Gastroesophageal sphincter (tissue), 3 donors: ENCODE measurements at regions not wholly inside any gene's neighbourhood (a gene's known extent, or its start where the extent isn't known, plus 50 kb on each side); places are given as distances from the start of the nearest gene placed in this dataset.

Experiments
- CTCF ChIP-seq, 4 experiments: fragments of 200-600 bp in 2 of 4; fragments of 450-650 bp in 2 of 4; sonication (generic) in 1 of 4; IDR thresholded peaks; one replicate each; pipeline ENCODE4 v1.5.1; 2017 to 2019; ENCODE audit warnings: antibody characterized with exemption in 4 of 4, mild to moderate bottlenecking in 2 of 4, moderate library complexity in 2 of 4
- EP300 ChIP-seq: sonication (generic); formaldehyde crosslinking; IDR thresholded peaks from one replicate; pipeline ENCODE4 v1.6.1; 2017; ENCODE audit warnings: antibody characterized with exemption, mild to moderate bottlenecking
- POLR2A ChIP-seq, 2 donors: fragments of 450-650 bp; IDR thresholded peaks; one replicate each; pipeline ENCODE4 v1.6.1; 2017; ENCODE audit warnings: antibody characterized with exemption in 2 of 2, mild to moderate bottlenecking in 2 of 2, moderate library complexity in 1 of 2

- TF ChIP-seq CTCF (IDR thresholded peaks at IDR 0.05) (no peak), POLR2A (IDR thresholded peaks at IDR 0.05) (no peak), EP300 (no peak)
Observed at GRCh38 chr11:70692131-70692530, 293.8 kb downstream of the CTTN start.
